Endodermal cell (in vitro differentiated cells): ENCODE measurements at regions not wholly inside any gene's neighbourhood (a gene's known extent, or its start where the extent isn't known, plus 50 kb on each side); places are given as distances from the start of the nearest gene placed in this dataset.
A peak's percentile ranks its signal among the peaks of the same experiment; 100 is the strongest.

Source experiments
- DNase-seq: peaks from one replicate; pipeline ENCODE4 v3.0.0-alpha.2; 2017
- H3K27ac ChIP-seq: 2 replicates; pipeline ENCODE4 v1.5.1; 2013; ENCODE audit warnings: mild to moderate bottlenecking, low read depth, low read length, moderate library complexity
- H3K27me3 ChIP-seq: 2 replicates; pipeline ENCODE4 v1.6.1; 2013; ENCODE audit warnings: mild to moderate bottlenecking, low read length, moderate library complexity; ENCODE audit not compliant: insufficient read depth, control insufficient read depth, poor library complexity, severe bottlenecking
- H3K36me3 ChIP-seq: 2 replicates; pipeline ENCODE4 v1.7.0; 2013; ENCODE audit warnings: mild to moderate bottlenecking, low read length, moderate library complexity; ENCODE audit not compliant: control insufficient read depth, insufficient read depth
- H3K4me1 ChIP-seq: one replicate; pipeline ENCODE4 v1.7.0; 2013; ENCODE audit warnings: low read length; ENCODE audit not compliant: control insufficient read depth, insufficient read depth
- H3K4me3 ChIP-seq: 2 replicates; pipeline ENCODE4 v1.5.1; 2013; ENCODE audit warnings: mild to moderate bottlenecking, low read length, moderate library complexity
- H3K9ac ChIP-seq: 2 replicates; pipeline ENCODE4 v1.6.1; 2013; ENCODE audit warnings: mild to moderate bottlenecking, low read length, moderate library complexity; ENCODE audit not compliant: poor library complexity, severe bottlenecking; ENCODE audit errors: extremely low read depth
- H3K9me3 ChIP-seq: 2 replicates; pipeline ENCODE4 v1.6.1; 2013; ENCODE audit warnings: mild to moderate bottlenecking, low read length, moderate library complexity; ENCODE audit not compliant: control insufficient read depth
- H3K27ac Mint-ChIP-seq: 2 replicates; pipeline ENCODE4 v1.8.0; 2020; ENCODE audit warnings: mixed read lengths
- H3K27me3 Mint-ChIP-seq: 2 replicates; pipeline ENCODE4 v1.8.0; 2021; ENCODE audit warnings: mild to moderate bottlenecking, mixed read lengths; ENCODE audit not compliant: insufficient read depth
- H3K36me3 Mint-ChIP-seq: 2 replicates; pipeline ENCODE4 v1.8.0; 2020; ENCODE audit warnings: low read depth, mixed read lengths
- H3K4me1 Mint-ChIP-seq: 2 replicates; pipeline ENCODE4 v1.8.0; 2020; ENCODE audit warnings: mixed read lengths
- H3K4me3 Mint-ChIP-seq: 2 replicates; pipeline ENCODE4 v1.8.0; 2020; ENCODE audit warnings: mild to moderate bottlenecking, moderate library complexity, mixed read lengths
- H3K9me3 Mint-ChIP-seq: 2 replicates; pipeline ENCODE4 v1.8.0; 2020; ENCODE audit warnings: mild to moderate bottlenecking, mixed read lengths
- WGBS, 2 experiments: methylation state at CpG; one replicate each; pipeline versions ENCODE4 v1.1.5 to v1.1.7; 2013; ENCODE audit warnings: missing lambda C conversion rate in 2 of 2, mixed read lengths in 1 of 2; ENCODE audit not compliant: insufficient coverage in 1 of 2, insufficient read length in 1 of 2; 5-methylcytosine and 5-hydroxymethylcytosine counted together
- TF ChIP-seq, protein P1 (sequence below): fragments of 200-600 bp; sonication (generic); conservative IDR thresholded peaks from 2 replicates; pipeline ENCODE4 v1.5.0; 2021; ENCODE audit warnings: antibody characterized with exemption, mild to moderate bottlenecking

DNA sequence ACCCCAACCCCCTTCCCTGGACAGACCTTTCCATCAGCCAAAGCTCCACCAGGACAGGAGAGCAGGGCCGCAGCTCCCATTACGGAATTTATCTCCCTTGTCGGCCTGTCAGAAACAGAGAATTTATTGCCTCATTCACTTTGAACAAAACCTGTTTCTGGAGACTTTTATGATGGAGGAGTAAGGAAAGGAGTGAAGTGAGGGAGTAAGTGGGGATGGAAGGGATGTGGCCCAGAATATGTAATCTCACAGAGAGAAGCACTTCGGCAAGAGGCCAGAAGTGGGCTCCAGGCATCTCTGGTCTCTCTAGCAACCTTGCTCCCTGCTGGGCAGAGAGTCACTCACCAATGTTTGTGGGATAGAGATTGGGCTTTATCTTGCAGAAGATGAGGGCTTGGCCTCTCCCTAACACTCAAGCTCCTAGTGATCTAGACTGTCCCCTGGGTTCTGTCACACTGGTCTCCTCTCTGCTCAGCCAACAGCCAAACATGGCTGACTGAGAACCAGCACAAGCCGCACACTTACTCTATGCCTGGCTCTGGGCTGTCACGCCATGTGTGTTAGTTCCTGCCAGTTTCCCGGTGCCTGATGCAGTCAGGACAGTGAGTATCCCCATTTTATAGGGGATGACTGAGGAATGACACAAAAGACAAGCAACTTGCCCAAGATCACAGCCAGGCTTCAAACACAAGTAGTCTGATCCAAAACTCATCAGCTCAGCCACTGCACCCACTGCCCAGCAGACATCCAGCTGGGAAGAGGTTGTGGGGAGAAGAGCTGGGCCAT lies 149.4 kb upstream of the ZMIZ1 start:
- peaks cover 6% of the 10 kb centered on the region for H3K27me3 Mint-ChIP-seq
- Histone ChIP-seq H3K27ac (no peak overlapping the region), H3K9me3 (no peaks in the 10 kb centered on the region), H3K27me3 (no peaks in the 10 kb centered on the region), H3K9ac (no peak overlapping the region), H3K4me3 (no peak overlapping the region), H3K4me1 (no peaks in the 10 kb centered on the region), H3K36me3 (no peaks in the 10 kb centered on the region)
- no peak for DNase-seq
- WGBS, 2 experiments, result 83 to 88% methylated on average over 4 to 7 of the region's 7 CpGs
- H3K27ac Mint-ChIP-seq, result no peak overlapping the region
- peaks cover 12% of the 10 kb centered on the region for H3K4me1 Mint-ChIP-seq
- no peaks in the 10 kb centered on the region for H3K36me3 Mint-ChIP-seq
- no peaks in the 10 kb centered on the region for H3K9me3 Mint-ChIP-seq
- no peak overlapping the region for H3K4me3 Mint-ChIP-seq
- TF ChIP-seq, protein P1, sequence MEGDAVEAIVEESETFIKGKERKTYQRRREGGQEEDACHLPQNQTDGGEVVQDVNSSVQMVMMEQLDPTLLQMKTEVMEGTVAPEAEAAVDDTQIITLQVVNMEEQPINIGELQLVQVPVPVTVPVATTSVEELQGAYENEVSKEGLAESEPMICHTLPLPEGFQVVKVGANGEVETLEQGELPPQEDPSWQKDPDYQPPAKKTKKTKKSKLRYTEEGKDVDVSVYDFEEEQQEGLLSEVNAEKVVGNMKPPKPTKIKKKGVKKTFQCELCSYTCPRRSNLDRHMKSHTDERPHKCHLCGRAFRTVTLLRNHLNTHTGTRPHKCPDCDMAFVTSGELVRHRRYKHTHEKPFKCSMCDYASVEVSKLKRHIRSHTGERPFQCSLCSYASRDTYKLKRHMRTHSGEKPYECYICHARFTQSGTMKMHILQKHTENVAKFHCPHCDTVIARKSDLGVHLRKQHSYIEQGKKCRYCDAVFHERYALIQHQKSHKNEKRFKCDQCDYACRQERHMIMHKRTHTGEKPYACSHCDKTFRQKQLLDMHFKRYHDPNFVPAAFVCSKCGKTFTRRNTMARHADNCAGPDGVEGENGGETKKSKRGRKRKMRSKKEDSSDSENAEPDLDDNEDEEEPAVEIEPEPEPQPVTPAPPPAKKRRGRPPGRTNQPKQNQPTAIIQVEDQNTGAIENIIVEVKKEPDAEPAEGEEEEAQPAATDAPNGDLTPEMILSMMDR, result peak; percentile 15

DNA sequence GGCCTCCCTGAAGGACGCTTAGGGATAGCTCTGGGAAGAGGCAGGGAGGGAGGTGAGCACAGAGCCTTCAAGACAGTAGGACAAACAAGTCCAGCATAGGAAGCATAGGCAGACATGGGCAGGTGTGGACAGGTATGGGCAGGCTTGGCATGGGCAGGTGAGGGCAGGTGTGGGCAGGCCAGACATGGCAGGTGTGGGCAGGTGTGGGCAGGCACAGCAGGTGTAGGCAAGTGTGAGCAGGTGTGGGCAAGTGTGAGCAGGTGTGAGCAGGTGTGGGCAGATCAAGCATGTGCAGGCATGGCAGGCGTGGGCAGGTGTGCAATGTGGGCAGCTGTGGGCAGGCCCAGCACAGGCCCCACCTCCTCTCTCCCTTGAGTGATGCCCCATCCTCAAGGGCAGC lies 148.8 kb upstream of the ZMIZ1 start:
- H3K27ac Mint-ChIP-seq, result no peak overlapping the region
- WGBS, 2 experiments, result 92 to 100% methylated on average over 1 to 2 of the region's 2 CpGs
- H3K36me3 ChIP-seq, result no peaks in the 10 kb centered on the region
- TF ChIP-seq, protein P1, result no peak
- H3K4me1 Mint-ChIP-seq, result peaks cover 12% of the 10 kb centered on the region
- no peak overlapping the region for H3K4me3 ChIP-seq
- H3K9ac ChIP-seq, result no peak overlapping the region
- no peaks in the 10 kb centered on the region for H3K9me3 Mint-ChIP-seq
- H3K27ac ChIP-seq, result no peak overlapping the region
- DNase-seq, result no peak
- H3K36me3 Mint-ChIP-seq, result no peaks in the 10 kb centered on the region
- no peaks in the 10 kb centered on the region for H3K4me1 ChIP-seq
- H3K9me3 ChIP-seq, result no peaks in the 10 kb centered on the region
- no peaks in the 10 kb centered on the region for H3K27me3 ChIP-seq
- peaks cover 3% of the 10 kb centered on the region for H3K27me3 Mint-ChIP-seq
- no peak overlapping the region for H3K4me3 Mint-ChIP-seq

DNA sequence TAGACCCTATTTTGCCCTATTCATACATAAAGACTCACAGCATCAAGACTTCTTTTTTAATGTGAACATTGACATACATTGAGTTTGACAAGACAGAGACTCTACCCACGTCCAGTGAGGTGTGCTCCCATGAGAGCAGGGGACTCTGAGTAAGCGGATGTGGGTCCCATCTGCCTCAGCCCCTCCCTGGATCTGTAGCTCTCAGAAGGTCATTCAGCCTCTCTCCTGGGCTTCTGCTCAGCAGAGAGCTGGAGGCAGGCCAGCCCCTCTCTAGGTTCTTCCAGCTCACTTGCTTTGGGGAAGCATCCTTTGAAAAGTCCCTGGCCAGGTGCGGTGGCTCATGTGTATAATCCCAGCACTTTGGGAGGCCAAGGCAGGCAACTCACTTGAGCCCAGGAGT lies 146.9 kb upstream of the ZMIZ1 start:
- WGBS, 2 experiments, result 90 to 100% methylated on average over 3 of the region's 3 CpGs
- H3K9ac ChIP-seq, result no peak overlapping the region
- no peaks in the 10 kb centered on the region for H3K36me3 Mint-ChIP-seq
- no peak overlapping the region for H3K27ac Mint-ChIP-seq
- no peak for DNase-seq
- H3K4me3 ChIP-seq, result no peak overlapping the region
- H3K9me3 ChIP-seq, result no peaks in the 10 kb centered on the region
- H3K36me3 ChIP-seq, result no peaks in the 10 kb centered on the region
- no peaks in the 10 kb centered on the region for H3K27me3 ChIP-seq
- peaks cover 4% of the 10 kb centered on the region for H3K4me1 ChIP-seq
- no peaks in the 10 kb centered on the region for H3K9me3 Mint-ChIP-seq
- no peak overlapping the region for H3K27ac ChIP-seq
- TF ChIP-seq, protein P1, result no peak
- H3K4me1 Mint-ChIP-seq, result peaks cover 19% of the 10 kb centered on the region
- peaks cover 6% of the 10 kb centered on the region for H3K27me3 Mint-ChIP-seq
- no peak overlapping the region for H3K4me3 Mint-ChIP-seq
